ENCODE measurements at regions not wholly inside any gene's neighbourhood (a gene's known extent, or its start where the extent isn't known, plus 50 kb on each side); places are given as distances from the start of the nearest gene placed in this dataset.

DNA sequence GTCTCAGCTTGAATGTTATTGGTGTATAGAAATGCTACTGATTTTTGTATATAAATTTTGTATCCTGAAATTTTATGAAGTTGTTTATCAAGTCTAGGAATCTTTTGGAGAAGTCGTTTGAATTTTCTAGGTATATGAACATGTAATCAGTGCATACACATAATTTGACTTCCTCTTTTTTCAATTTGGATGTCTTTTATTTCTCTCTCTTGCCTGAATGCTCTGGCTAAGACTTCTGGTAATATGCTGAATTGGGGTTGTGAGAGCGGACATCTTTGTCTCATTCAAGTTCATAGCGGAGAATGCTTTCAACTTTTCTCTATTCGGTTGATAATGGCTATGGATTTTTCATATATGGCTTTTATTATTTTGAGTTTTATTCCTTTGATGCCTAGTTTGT, 100.9 kb upstream of the MCTP2 start:
- intact Hi-C loops (cut with DNase I; ENCODE audit: low total_unique reads), result no loop called here
- no peak overlapping the region for H3K4me3 ChIP-seq
- WGBS, 5 donors, result 65 to 81% (median 79%) methylated on average over 4 of the region's 4 CpGs

DNA sequence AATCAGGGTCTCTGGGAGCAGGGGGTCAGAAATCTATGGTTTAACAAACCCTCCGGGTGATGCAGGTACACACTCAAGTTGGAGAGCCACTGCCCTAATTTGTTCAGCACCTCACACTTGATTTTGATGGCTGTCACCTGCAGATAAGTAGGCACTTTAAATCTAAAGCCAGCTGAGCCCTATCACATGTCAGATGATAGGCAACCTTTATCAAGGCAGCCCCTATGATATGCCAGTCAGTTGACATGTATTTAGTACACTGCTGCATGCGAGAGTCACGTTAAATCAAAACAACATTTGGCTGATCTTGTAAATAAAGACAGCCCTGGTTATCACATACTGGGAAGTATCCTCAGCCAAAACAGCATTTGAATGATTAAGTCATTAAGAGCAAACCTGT, 104.4 kb upstream of the MCTP2 start:
- no peak for DNase-seq
- no peak for TF ChIP-seq POLR2AphosphoS5 (IDR thresholded peaks at IDR 0.05)
- no peak for TF ChIP-seq POLR2A (IDR thresholded peaks at IDR 0.05)
- TF ChIP-seq, protein P1, sequence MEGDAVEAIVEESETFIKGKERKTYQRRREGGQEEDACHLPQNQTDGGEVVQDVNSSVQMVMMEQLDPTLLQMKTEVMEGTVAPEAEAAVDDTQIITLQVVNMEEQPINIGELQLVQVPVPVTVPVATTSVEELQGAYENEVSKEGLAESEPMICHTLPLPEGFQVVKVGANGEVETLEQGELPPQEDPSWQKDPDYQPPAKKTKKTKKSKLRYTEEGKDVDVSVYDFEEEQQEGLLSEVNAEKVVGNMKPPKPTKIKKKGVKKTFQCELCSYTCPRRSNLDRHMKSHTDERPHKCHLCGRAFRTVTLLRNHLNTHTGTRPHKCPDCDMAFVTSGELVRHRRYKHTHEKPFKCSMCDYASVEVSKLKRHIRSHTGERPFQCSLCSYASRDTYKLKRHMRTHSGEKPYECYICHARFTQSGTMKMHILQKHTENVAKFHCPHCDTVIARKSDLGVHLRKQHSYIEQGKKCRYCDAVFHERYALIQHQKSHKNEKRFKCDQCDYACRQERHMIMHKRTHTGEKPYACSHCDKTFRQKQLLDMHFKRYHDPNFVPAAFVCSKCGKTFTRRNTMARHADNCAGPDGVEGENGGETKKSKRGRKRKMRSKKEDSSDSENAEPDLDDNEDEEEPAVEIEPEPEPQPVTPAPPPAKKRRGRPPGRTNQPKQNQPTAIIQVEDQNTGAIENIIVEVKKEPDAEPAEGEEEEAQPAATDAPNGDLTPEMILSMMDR (IDR thresholded peaks at IDR 0.05 in 8 of 11, conservative IDR thresholded peaks at IDR 0.05 in 3 of 11), result no peak
- intact Hi-C loops (cut with DNase I; ENCODE audit: low total_unique reads), result loop anchor here (10.0 kb wide), 1 partner anchor 1092 kb away; no protein-coding TSS in a partner anchor

More for the DNA sequence above, 100.9 kb upstream of the MCTP2 start:
- H3K4me1 ChIP-seq, result no peaks in the 10 kb centered on the region
- no peaks in the 10 kb centered on the region for H3K36me3 ChIP-seq
- TF ChIP-seq, protein P1 (IDR thresholded peaks at IDR 0.05 in 8 of 11, conservative IDR thresholded peaks at IDR 0.05 in 3 of 11), result no peak
- TF ChIP-seq POLR2A (IDR thresholded peaks at IDR 0.05) (no peak), POLR2AphosphoS5 (IDR thresholded peaks at IDR 0.05) (no peak)
- DNase-seq, result no peak
- no peaks in the 10 kb centered on the region for H3K9me3 ChIP-seq
- H3K27me3 ChIP-seq (replicated peaks in 1 of 7), result peaks cover 0 to 18% (median 0%) of the 10 kb centered on the region in 7 donors
- no peak overlapping the region for H3K27ac ChIP-seq

DNA sequence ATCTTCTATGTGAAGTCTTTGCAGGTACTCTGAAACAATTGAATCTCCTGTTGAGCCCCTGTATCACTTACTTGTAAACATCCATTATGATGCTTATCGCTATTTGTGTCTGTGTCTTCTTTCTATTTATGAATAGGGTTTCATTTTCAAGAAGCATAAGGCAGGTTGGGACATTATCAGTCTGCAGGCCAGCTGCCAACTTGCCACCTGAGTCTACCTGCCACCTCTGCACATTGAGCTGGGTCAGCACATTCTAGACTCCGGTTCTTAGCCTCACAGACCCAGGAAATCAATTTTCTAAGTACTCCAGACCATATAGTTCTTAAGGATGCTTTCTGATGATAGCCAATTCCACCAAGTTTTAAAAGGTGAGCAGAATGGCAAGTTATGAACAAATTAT, 105.7 kb upstream of the MCTP2 start:
- DNase-seq, result no peak
- WGBS, 5 donors, result 66 to 86% (median 81%) methylated on average over 2 of the region's 2 CpGs

More for the DNA sequence above, 104.4 kb upstream of the MCTP2 start:
- H3K36me3 ChIP-seq, result no peaks in the 10 kb centered on the region
- no peaks in the 10 kb centered on the region for H3K27me3 ChIP-seq (replicated peaks in 1 of 7)
- H3K4me3 ChIP-seq, result no peak overlapping the region
- H3K27ac ChIP-seq, result no peak overlapping the region
- 64 to 98% (median 76%) methylated on average over 3 of the region's 3 CpGs for WGBS, 5 donors
- H3K9me3 ChIP-seq, result no peaks in the 10 kb centered on the region
- peaks cover 0 to 4% (median 0%) of the 10 kb centered on the region in 6 donors for H3K4me1 ChIP-seq

DNA sequence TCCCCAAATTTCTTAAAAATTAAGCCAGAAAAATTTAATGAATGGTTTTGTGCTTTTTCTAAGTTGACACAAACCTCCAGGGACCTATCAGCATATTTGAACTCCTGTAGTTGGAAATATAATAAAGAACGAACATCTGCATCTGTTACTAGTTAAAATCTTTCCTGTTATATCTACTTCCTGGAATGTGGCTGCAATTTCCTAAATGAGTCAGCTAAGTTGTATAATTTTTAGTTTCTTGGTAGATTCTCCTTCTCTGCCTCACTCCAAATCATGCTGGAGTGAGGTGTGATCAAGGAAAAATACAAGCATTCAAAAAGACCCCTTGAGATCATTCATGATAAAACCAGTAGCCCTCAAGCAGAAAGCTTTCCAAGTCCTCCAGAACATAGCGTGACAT, 106.2 kb upstream of the MCTP2 start:
- TF ChIP-seq POLR2A (IDR thresholded peaks at IDR 0.05), result no peak
- intact Hi-C loops (cut with DNase I; ENCODE audit: low total_unique reads), result loop anchor here (10.0 kb wide), 1 partner anchor 1090 kb away; no protein-coding TSS in a partner anchor
- WGBS, 5 donors, result 37 to 55% (median 47%) methylated on average over 2 of the region's 2 CpGs

More for the DNA sequence above, 105.7 kb upstream of the MCTP2 start:
- Histone ChIP-seq H3K9me3 (no peaks in the 10 kb centered on the region), H3K4me3 (no peak overlapping the region), H3K4me1 (peaks cover 0 to 4% (median 0%) of the 10 kb centered on the region in 6 donors), H3K27ac (no peak overlapping the region), H3K36me3 (no peaks in the 10 kb centered on the region), H3K27me3 (replicated peaks in 1 of 7) (no peaks in the 10 kb centered on the region)
- TF ChIP-seq, protein P1 (IDR thresholded peaks at IDR 0.05 in 8 of 11, conservative IDR thresholded peaks at IDR 0.05 in 3 of 11), result no peak
- no peak for TF ChIP-seq POLR2A (IDR thresholded peaks at IDR 0.05)
- TF ChIP-seq POLR2AphosphoS5 (IDR thresholded peaks at IDR 0.05), result no peak
- intact Hi-C loops (cut with DNase I; ENCODE audit: low total_unique reads), result loop anchor here (10.0 kb wide), 1 partner anchor 1091 kb away; no protein-coding TSS in a partner anchor

More for the DNA sequence above, 106.2 kb upstream of the MCTP2 start:
- H3K27ac ChIP-seq, result no peak overlapping the region
- no peaks in the 10 kb centered on the region for H3K36me3 ChIP-seq
- H3K9me3 ChIP-seq, result no peaks in the 10 kb centered on the region
- H3K4me1 ChIP-seq, result peaks cover 0 to 4% (median 0%) of the 10 kb centered on the region in 6 donors
- no peak overlapping the region for H3K4me3 ChIP-seq
- DNase-seq, result no peak
- no peaks in the 10 kb centered on the region for H3K27me3 ChIP-seq (replicated peaks in 1 of 7)

All from spleen (tissue), 11 donors.